Transverse colon (tissue), 3 donors: ENCODE measurements at regions not wholly inside any gene's neighbourhood (a gene's known extent, or its start where the extent isn't known, plus 50 kb on each side); places are given as distances from the start of the nearest gene placed in this dataset.

Experiments used
- EP300 ChIP-seq: sonication (generic); formaldehyde crosslinking; IDR thresholded peaks from one replicate; pipeline ENCODE4 v1.6.1; 2017; ENCODE audit warnings: antibody characterized with exemption, low read depth
- POLR2A ChIP-seq: fragments of 450-650 bp; IDR thresholded peaks from one replicate; pipeline ENCODE4 v1.6.1; 2016; ENCODE audit warnings: antibody characterized with exemption, mild to moderate bottlenecking, moderate library complexity
- TF ChIP-seq, protein P1 (sequence below), 5 experiments: fragments of 200-600 bp in 3 of 5; fragments of 450-650 bp in 2 of 5; sonication (generic) in 3 of 5; IDR thresholded peaks; 1 replicate in 2 of 5; 2 replicates in 3 of 5; pipeline ENCODE4 v1.5.1; 2016 to 2017; ENCODE audit warnings: antibody characterized with exemption in 5 of 5, inconsistent platforms in 3 of 5, mild to moderate bottlenecking in 2 of 5, moderate library complexity in 1 of 5

DNA sequence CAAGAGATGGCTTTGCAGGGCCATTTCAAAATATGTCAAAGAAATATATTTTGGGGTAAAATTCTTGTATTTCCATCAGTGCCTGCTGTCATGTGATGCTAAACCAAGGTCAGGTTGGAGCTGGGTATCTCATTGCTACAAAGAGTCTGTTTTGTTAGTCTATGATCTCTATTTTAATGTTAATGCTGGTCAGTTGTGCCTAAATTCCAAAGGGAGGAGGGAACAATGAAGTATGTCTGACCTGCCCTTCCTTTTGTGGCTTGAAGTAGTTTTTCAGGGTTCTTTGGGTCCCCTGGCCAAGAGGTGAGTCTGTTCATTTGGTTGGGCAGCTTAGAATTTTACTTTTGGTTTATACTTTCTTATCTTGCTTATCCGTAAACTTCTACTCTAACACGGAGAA, 61.6 kb upstream of the DYNAP start:
- TF ChIP-seq, protein P1, sequence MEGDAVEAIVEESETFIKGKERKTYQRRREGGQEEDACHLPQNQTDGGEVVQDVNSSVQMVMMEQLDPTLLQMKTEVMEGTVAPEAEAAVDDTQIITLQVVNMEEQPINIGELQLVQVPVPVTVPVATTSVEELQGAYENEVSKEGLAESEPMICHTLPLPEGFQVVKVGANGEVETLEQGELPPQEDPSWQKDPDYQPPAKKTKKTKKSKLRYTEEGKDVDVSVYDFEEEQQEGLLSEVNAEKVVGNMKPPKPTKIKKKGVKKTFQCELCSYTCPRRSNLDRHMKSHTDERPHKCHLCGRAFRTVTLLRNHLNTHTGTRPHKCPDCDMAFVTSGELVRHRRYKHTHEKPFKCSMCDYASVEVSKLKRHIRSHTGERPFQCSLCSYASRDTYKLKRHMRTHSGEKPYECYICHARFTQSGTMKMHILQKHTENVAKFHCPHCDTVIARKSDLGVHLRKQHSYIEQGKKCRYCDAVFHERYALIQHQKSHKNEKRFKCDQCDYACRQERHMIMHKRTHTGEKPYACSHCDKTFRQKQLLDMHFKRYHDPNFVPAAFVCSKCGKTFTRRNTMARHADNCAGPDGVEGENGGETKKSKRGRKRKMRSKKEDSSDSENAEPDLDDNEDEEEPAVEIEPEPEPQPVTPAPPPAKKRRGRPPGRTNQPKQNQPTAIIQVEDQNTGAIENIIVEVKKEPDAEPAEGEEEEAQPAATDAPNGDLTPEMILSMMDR (IDR thresholded peaks at IDR 0.05) = no peak
- no peak for TF ChIP-seq EP300
- TF ChIP-seq POLR2A = no peak
